Fibroblast of pulmonary artery (primary cell): ENCODE measurements at regions not wholly inside any gene's neighbourhood (a gene's known extent, or its start where the extent isn't known, plus 50 kb on each side); places are given as distances from the start of the nearest gene placed in this dataset.
"Not testable (repeated sequence)": the region's sequence is repeated elsewhere in the genome, so short reads cannot be mapped to it uniquely, and the experiment has no call there.

ENCODE experiments used
- DNase-seq: peaks from one replicate; pipeline ENCODE4 v3.0.0-alpha.2; 2010; ENCODE audit warnings: low read depth
- H3K4me3 ChIP-seq: replicated peaks from 2 replicates; pipeline ENCODE4 v1.5.1; 2011; ENCODE audit warnings: low read depth, mild to moderate bottlenecking, control low read depth, low read length, moderate library complexity
- TF ChIP-seq, protein P1 (sequence below): IDR thresholded peaks from 2 replicates; pipeline ENCODE4 v1.5.1; 2011; ENCODE audit warnings: mild to moderate bottlenecking, control low read depth, low read length, inconsistent platforms; ENCODE audit errors: missing control alignments

DNA sequence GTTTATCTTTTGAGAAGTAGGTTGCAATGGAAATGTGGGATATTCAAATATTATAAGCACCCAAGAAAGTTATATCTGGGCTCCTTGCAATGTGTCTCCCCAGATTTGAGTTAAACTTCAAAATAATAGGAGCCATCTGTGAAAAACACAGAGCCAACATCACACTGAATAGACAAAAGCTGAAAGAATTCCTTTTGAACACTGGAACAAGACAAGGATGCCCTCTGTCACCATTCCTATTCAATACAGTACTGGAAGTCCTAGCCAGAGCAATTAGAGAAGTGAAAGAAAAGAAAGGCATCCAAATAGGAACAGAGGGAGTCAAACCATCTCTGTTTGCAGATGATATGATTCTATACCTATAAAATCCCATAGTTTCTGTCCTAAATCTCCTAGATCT, 114.3 kb upstream of the IL1RAPL1 start:
- no peak for DNase-seq
- H3K4me3 ChIP-seq, result no peak overlapping the region
- TF ChIP-seq, protein P1, sequence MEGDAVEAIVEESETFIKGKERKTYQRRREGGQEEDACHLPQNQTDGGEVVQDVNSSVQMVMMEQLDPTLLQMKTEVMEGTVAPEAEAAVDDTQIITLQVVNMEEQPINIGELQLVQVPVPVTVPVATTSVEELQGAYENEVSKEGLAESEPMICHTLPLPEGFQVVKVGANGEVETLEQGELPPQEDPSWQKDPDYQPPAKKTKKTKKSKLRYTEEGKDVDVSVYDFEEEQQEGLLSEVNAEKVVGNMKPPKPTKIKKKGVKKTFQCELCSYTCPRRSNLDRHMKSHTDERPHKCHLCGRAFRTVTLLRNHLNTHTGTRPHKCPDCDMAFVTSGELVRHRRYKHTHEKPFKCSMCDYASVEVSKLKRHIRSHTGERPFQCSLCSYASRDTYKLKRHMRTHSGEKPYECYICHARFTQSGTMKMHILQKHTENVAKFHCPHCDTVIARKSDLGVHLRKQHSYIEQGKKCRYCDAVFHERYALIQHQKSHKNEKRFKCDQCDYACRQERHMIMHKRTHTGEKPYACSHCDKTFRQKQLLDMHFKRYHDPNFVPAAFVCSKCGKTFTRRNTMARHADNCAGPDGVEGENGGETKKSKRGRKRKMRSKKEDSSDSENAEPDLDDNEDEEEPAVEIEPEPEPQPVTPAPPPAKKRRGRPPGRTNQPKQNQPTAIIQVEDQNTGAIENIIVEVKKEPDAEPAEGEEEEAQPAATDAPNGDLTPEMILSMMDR, result no peak

DNA sequence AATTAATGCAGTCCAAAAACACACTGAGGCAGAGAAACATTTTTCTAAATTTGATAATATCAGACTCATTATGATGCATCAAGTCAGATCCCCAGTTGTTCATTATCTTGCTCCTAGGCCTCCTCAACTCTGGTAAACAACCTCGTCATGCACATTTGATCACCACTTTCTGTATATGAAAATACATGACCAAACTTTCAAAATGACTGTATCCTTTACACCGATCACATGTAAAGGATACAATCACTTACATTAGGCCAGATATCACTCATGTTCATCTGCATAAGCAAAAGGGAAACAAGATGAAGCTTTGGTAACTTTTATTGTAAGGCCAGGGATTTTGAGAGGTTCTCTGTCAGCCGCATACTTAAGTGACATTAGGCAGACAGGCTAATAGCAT, 99.4 kb upstream of the IL1RAPL1 start:
- TF ChIP-seq, protein P1, result no peak
- no peak for DNase-seq
- no peak overlapping the region for H3K4me3 ChIP-seq

DNA sequence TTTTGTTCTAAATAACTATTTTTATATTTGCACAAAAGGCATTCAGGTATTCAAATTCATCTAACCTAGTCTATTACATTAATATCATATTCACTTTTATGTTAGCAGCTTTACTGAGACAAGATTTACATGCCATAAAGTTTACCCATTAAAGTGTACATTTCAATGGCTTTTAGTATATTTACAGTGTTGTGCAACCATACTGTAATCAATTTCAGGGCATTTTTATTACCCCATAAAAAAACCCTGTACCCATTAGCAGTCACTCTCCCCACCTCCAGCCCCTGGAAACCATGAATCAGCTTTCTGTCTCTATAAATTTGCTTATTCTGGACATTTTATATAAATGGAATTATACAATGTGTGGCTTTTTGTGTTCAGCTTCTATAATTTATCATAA, 95.9 kb upstream of the IL1RAPL1 start:
- DNase-seq, result no peak
- TF ChIP-seq, protein P1, result no peak
- H3K4me3 ChIP-seq, result no peak overlapping the region

DNA sequence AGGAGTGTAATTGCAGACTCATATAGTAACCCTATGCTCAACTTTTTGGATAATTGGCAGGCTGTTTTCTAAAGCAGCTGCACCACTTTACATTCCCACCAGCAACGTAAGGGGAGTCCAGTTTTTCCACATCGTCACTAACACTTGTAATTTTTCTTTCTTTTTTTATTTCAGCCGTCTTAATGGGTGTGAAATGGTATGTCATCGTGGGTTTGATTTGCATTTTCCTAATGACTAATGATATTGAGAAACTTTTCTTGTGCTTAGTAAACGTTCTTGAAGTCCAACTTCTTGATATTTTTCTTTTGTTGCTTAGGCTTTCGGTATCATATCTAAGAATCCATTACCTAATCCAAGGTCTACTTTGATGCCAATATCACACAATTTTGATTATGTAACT, 95.3 kb upstream of the IL1RAPL1 start:
- peak; percentile 3 for DNase-seq
- H3K4me3 ChIP-seq, result no peak overlapping the region
- TF ChIP-seq, protein P1, result no peak

DNA sequence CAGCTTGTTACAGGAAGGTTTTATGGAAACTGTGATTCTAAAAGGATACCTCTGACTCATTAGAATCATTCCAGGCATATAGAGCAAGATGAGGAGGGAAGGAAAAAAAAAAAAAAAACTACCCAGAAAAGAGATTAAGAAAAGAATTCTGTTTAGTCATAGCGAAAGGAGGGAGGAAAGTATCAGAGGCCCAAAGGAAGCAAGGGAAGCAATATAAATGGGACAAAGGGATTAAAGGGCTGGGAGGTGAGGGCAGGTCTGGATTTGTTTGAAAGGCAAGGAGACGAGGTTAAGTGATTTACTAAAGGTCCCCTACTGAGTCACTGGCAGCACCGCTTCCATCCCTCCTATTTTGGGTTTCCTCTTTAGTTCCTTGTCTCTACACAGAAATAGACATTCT, 88.6 kb upstream of the IL1RAPL1 start:
- H3K4me3 ChIP-seq, result no peak overlapping the region
- DNase-seq, result peak; percentile 41
- TF ChIP-seq, protein P1, result no peak

DNA sequence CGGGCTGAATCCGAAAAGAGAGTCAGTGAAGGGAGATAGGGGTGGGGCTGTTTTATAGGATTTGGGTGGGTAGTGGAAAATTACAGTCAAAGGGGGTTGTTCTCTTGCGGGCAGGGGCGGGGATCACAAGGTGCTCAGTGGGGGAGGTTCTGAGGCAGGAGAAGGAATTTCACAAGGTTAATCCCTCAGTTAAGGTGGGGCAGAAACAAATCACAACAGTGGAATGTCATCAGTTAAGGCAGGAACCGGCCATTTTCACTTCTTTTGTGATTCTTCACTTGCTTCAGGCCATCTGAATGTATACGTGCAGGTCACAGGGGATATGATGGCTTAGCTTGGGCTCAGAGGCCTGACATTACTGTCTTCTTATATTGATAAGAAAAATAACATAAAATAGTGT, 84.6 kb upstream of the IL1RAPL1 start:
- DNase-seq, H3K4me3 ChIP-seq: not testable (repeated sequence)

DNA sequence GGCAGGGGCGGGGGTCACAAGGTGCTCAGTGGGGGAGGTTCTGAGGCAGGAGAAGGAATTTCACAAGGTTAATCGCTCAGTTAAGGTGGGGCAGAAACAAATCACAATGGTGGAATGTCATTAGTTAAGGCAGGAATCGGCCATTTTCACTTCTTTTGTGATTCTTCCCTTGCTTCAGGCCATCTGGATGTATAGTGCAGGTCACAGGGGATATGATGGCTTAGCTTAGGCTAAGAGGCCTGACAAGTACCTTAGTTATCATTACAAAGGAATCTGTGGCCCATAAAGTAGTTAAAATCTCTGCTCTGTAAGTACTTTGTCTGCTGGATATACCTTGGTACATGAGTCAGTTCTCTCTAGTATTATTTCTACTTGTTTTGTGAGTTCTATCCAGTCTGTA, 79.6 kb upstream of the IL1RAPL1 start:
- H3K4me3 ChIP-seq, DNase-seq: not testable (repeated sequence)

DNA sequence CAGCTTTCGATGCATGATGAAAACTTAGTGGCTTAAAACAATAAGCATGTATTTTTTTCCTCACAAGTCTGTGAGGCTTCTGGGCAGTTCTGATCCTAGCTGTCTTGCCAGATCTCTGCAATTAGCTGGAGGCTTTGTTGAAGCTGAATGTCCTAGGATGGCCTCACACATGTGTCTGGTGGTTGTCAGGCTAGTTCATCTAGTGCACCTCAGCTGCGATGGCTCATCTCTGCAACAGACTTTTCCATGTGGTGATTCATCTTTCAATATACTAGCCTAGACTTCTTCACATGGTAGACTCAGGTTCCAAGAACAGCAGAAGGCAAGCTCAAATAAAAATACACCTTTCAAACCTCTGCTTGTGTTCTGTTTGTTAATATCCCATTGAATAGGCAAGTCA, 66.5 kb upstream of the IL1RAPL1 start:
- TF ChIP-seq, protein P1, result no peak
- no peak for DNase-seq
- no peak overlapping the region for H3K4me3 ChIP-seq

DNA sequence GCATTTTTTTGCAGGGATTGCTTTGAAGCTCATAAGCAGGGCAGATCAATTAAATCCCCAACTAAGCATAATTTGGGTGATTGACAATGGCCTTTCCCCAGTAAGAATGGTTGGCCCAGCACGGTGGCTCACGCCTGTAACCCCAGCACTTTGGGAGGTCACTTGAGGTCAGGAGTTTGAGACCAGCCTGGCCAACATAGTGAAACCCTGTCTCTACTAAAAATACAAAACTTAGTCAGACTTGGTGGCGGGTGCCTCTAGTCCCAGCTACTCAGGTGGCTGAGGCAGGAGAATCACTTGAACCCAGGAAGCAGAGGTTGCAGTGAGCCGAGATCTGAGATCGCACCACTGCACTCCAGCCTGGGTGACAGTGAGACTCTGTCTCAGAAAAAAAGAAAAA, 58.9 kb upstream of the IL1RAPL1 start:
- H3K4me3 ChIP-seq, DNase-seq: not testable (repeated sequence)
